ENCODE measurements at regions not wholly inside any gene's neighbourhood (a gene's known extent, or its start where the extent isn't known, plus 50 kb on each side); places are given as distances from the start of the nearest gene placed in this dataset.

- WGBS, 2 donors: 75 to 79% methylated on average over 5 of the region's 5 CpGs
- DNase-seq (no peak), ATAC-seq (ENCODE audit: low FRiP score in 2 of 2) (no peak)
- TF ChIP-seq CTCF (IDR thresholded peaks at IDR 0.05) (no peak), POLR2A (IDR thresholded peaks at IDR 0.05) (no peak), EP300 (IDR thresholded peaks at IDR 0.05) (no peak), POLR2AphosphoS5 (IDR thresholded peaks at IDR 0.05) (no peak)
- H3K36me3 ChIP-seq: no peaks in the 10 kb centered on the region
- H3K27me3 ChIP-seq: no peaks in the 10 kb centered on the region
- H3K4me1 ChIP-seq: no peaks in the 10 kb centered on the region
- H3K9me3 ChIP-seq: no peaks in the 10 kb centered on the region
- no peak overlapping the region for H3K27ac ChIP-seq
- no peak overlapping the region for H3K4me3 ChIP-seq
These were observed 478.5 kb upstream of the SMARCA2 start for GRCh38 chr9:1536522-1537170.

- DNase-seq (no peak), ATAC-seq (ENCODE audit: low FRiP score in 2 of 2) (no peak)
- no peaks in the 10 kb centered on the region for H3K27me3 ChIP-seq
- H3K4me1 ChIP-seq: no peaks in the 10 kb centered on the region
- 78 to 83% methylated on average over 4 of the region's 4 CpGs for WGBS, 2 donors
- no peaks in the 10 kb centered on the region for H3K9me3 ChIP-seq
- H3K27ac ChIP-seq: no peak overlapping the region
- no peak overlapping the region for H3K4me3 ChIP-seq
- H3K36me3 ChIP-seq: no peaks in the 10 kb centered on the region
- TF ChIP-seq CTCF (IDR thresholded peaks at IDR 0.05): no peak
- TF ChIP-seq POLR2AphosphoS5 (IDR thresholded peaks at IDR 0.05): no peak
- no peak for TF ChIP-seq EP300 (IDR thresholded peaks at IDR 0.05)
- no peak for TF ChIP-seq POLR2A (IDR thresholded peaks at IDR 0.05)
These were observed 476.8 kb upstream of the SMARCA2 start for GRCh38 chr9:1538301-1538700.

GRCh38 chr9:1539216-1539615, 475.9 kb upstream of the SMARCA2 start:
- no peaks in the 10 kb centered on the region for H3K9me3 ChIP-seq
- H3K4me1 ChIP-seq: no peaks in the 10 kb centered on the region
- H3K27me3 ChIP-seq: no peaks in the 10 kb centered on the region
- H3K4me3 ChIP-seq: no peak overlapping the region
- DNase-seq (no peak), ATAC-seq (ENCODE audit: low FRiP score in 2 of 2) (no peak)
- TF ChIP-seq POLR2A (IDR thresholded peaks at IDR 0.05) (no peak), POLR2AphosphoS5 (IDR thresholded peaks at IDR 0.05) (no peak), CTCF (IDR thresholded peaks at IDR 0.05) (no peak), EP300 (IDR thresholded peaks at IDR 0.05) (no peak)
- no peaks in the 10 kb centered on the region for H3K36me3 ChIP-seq
- 74 to 85% methylated on average over 2 of the region's 2 CpGs for WGBS, 2 donors
- no peak overlapping the region for H3K27ac ChIP-seq

- TF ChIP-seq EP300 (IDR thresholded peaks at IDR 0.05): no peak
- no peak for TF ChIP-seq CTCF (IDR thresholded peaks at IDR 0.05)
- TF ChIP-seq POLR2AphosphoS5 (IDR thresholded peaks at IDR 0.05): no peak
- H3K27me3 ChIP-seq: no peaks in the 10 kb centered on the region
- H3K36me3 ChIP-seq: no peaks in the 10 kb centered on the region
- 39 to 53% methylated on average over 1 of the region's 1 CpG for WGBS, 2 donors
- no peak for DNase-seq
- H3K4me3 ChIP-seq: no peak overlapping the region
- no peak overlapping the region for H3K27ac ChIP-seq
- H3K4me1 ChIP-seq: no peaks in the 10 kb centered on the region
- no peaks in the 10 kb centered on the region for H3K9me3 ChIP-seq
- no peak for ATAC-seq (ENCODE audit: low FRiP score in 2 of 2)
These were observed 464.5 kb upstream of the SMARCA2 start for GRCh38 chr9:1550636-1551035.
